Fibroblast of peridontal ligament (primary cell): ENCODE measurements at regions not wholly inside any gene's neighbourhood (a gene's known extent, or its start where the extent isn't known, plus 50 kb on each side); places are given as distances from the start of the nearest gene placed in this dataset.
"Not testable (repeated sequence)": the region's sequence is repeated elsewhere in the genome, so short reads cannot be mapped to it uniquely, and the experiment has no call there.

Experiments used
- DNase-seq: peaks from one replicate; pipeline ENCODE4 v3.0.0-alpha.2; 2010; ENCODE audit errors: extremely low read depth

GRCh38 chr2:101610750-101611315 is 86.7 kb upstream of the MAP4K4 start:
- DNase-seq = no peak

- DNase-seq = no peak
These were observed 88.1 kb upstream of the MAP4K4 start for GRCh38 chr2:101609433-101609832.

- DNase-seq = no peak
These were observed 88.8 kb upstream of the MAP4K4 start for GRCh38 chr2:101608408-101609310.

DNA sequence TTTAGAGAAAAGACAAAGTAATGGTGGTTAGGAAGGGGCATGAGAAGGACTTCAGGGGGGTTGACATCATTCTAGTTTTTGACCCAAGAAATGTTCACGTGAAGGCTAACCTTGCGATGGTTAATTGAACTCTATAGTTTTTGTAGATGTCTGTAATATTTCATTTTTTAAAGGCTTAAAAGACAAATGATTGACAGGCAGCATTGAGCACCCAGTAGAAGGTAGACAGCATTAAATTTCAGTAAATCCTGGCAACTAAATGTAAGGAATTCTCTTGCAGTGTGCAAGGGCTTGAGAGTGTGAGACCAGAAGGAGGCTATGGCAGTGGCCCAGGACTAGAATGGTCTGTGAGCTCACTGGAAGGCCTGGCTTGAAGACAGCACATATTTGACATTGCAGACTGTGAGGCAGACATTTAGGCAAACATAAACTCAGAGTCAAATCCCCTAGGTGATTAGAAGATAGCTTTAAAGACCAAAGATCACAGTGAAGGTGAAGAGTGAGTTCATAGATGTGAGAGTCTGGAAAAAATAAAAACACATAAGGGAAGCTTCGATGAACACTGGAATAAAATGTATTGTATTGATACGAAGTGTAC is 100.1 kb upstream of the MAP4K4 start:
- peak; percentile 84 for DNase-seq

DNA sequence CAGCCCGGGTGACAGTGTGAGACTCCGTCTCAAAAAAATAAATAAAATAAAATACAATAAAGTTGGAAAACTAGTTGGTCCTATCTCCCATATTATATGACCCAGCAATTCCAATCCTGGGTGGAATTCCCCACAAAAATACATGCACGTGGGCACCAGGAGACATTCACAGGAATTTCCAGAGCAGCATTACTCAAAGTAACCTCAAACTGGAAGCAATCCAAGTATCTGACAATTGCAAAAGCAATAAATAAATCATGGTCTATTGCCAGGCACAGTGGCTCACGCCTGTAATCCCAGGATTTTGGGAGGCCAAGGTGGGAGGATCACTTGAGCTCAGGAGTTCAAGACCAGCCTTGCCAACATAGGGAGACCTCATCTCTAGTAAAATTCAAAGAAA is 101.2 kb upstream of the MAP4K4 start:
- DNase-seq = peak; percentile 17

DNA sequence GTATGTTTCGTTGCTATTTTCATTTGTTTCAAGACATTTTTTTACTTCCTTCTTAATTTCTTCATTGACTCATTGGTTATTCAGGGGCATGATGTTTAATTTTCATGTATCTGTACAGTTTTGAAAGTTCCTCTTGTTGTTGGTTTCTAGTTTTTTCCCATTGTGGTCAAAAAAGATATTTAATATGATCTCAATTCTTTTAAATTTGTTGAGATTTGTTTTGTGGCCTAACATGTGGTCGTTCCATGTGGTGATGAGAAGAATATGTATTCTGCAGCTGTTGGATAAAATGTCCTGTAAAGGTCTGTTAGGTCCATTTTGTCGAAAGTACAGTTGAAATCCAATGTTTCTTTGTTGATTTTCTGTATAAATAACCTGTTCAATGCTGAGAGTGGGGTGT is 110.3 kb upstream of the MAP4K4 start:
- DNase-seq = no peak

DNA sequence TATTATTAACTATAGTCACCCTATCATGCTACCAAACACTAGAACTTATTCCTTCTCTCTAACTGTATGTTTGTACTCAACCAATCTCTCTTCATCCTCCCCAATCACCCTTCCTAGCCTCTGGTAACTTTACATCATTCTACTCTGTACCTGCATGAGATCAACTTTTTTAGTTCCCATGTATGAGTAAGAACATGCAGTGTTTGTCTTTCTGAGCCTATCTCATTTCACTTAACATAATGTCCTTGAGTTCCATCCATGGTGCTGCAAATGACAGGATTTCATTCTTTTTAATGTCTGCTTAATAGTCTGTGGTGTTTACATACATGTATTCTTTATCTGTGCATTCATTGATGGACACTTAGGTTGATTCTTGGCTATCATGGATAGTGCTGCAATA is 108.9 kb upstream of the RFX8 start:
- no peak for DNase-seq

DNA sequence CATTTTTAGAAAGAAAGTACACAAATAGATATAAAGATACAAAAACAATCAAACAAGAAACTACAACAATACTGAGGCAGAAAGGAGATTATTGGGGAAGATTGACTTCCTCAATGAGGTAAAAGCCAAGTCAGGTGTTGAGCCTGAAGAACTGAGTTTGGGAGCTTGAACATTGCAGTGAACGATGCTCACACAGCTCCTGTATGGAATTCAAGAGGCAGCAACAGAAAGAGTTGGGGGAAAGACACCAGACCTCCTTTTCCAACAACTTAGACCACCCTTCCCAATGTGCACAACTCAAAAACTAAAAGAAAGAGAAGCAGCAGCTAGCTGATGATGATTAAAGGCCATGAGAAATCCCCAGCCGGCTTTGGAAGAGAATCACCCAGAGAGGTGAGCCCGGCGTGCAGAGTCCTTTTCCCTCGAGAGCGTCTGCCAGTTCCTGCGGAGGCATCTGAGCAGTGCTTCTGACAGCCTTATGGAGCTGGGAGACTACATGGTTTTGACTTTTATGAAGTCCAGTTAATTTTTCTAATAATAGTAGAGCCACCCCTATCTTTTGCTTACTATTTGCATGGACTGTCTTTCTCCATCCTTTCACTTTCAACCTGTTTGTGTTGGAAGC is 106.9 kb upstream of the RFX8 start:
- DNase-seq = no peak

DNA sequence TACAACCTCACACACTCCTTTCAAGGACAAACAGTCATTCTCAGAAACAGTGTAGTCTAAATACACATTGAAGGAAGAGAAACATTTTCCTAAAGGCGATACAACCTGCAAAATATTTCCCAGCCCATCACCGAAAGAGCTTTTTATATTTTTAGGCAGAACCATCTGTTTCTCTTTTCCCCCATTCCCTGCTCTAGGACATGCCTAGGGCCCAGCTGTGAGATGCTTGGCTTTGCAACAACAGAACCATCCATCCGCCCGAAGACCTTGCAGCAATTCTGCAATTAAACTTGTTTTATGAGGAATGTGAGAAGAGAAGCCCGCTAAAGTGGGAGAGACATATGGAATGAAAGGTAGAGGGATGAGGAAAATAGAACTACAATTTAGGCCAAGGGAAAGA is 105.6 kb upstream of the RFX8 start:
- DNase-seq = no peak

DNA sequence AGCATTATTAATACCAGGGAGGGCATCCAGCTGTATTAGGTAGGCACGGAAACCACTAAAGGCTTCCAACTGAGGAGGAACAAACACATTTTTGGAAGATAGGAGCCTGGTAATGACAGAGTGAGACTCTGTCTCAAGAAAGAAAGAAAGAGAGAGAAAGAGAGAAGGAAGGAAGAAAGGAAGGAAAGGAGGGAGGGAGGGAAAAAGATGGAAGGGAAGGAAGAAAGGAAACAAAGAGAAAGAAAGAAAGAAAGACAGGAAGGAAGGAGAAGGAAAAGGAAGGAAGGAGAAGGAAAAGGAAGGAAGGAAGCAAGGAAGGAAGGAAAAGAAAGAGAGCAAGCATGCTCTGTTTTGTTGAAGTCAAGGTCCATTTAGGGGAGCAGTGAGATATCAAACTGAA is 103.8 kb upstream of the RFX8 start:
- no peak for DNase-seq

DNA sequence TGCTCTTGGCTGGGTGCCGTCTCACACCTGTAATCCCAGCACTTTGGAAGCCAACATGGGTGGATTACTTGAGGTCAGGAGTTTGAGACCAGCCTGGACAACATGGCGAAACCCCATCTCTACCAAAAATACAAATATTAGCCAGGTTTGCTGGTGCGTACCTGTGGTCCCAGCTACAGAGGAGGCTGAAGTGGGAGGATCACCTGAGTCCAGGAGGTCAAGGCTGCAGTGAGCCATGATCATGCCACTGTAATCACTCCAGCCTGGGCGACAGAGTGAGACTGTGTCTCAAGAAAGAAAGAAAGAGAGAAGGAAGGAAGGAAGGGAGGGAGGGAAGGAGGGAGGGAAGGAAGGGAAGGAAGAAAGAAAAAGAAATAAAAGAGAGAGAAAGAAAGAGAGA is 103.2 kb upstream of the RFX8 start:
- not testable (repeated sequence) for DNase-seq

DNA sequence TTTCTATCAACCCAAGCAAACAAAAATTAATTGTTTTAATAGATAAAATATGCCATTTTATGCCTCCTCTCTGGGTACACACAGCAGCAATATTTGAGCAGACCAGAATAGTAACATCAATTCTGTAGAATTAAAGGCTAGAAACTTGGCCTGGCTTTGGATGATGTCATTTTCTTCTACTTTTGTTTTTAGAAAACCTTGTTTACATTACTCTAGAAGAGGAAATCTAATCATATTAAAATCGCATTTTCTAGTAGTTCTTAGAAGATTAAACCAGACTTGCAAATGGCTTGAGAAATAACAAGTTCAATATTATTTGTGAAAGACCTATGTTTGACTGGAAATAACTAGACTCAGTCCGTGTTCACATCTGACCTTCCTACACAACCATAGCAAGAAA is 102.3 kb upstream of the RFX8 start:
- peak; percentile 50 for DNase-seq

GRCh38 chr2:101574622-101575021 is 99.7 kb upstream of the RFX8 start:
- no peak for DNase-seq

DNA sequence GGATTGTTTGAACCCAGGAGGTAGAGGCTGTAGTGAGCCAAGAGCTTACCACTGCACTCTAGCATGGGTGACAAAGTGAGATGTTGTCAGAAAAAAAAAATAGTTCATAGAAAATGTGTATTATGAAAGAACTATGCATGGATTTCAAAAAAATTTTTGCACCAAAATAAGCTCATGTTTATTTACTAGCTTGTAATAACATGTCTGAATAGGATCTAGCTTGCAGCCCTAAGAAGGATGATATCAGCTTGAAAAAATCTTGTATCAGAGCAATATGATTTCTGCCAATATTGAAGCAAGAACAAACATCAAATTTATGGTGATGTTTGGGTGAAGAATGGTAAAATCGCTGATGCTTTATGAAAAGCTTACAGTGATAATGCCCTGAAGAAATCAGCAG is 97.0 kb upstream of the RFX8 start:
- no peak for DNase-seq

GRCh38 chr2:101569886-101570520 is 95.1 kb upstream of the RFX8 start:
- DNase-seq = no peak

DNA sequence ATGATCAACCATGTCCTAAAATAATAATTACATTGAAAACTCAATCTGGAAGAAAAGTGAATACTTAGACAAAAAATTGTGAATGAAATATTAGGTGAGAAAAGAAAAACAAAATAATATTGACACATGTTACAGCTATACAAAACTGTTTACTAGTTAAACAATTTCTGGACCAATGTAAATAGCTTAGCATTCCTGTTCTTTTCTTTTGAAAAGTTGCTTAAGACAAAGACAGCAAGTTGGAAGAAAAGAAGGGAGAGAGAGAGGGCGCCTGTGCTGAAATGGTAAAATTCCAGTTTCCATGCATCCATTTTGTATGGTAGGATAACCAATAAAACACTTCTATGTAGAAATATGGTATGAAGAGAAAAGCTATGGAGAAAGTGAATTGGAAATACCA is 94.1 kb upstream of the RFX8 start:
- no peak for DNase-seq

DNA sequence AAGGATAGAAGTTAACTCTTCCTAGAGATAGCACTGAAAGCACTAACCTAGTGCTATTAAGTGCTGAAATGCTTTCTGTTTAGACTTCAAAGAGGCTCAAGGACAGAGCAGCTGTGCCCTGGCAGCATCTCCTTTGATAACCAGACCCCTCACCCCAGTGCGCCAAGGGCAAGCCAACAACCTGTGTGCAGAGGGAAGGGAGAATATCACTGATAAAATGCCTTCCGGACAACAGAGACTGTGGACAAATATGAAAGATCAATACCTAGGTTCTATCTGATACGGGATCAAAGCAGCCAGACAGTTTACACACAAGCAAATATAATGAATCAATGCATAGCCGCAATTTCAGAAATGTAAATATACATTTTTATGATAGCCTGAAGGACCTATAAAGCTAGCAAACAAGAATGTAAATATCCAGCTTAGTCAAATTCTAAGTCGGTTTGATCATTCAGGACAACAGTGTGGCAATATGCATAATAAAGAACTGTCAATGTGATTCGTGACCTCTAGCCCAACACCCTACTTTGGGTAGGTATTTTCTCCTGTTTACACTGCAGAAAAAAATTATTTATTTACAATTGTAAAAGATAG is 91.8 kb upstream of the RFX8 start:
- DNase-seq = no peak

- no peak for DNase-seq
These were observed 88.9 kb upstream of the RFX8 start for GRCh38 chr2:101563849-101564248.

- no peak for DNase-seq
These were observed 85.9 kb upstream of the RFX8 start for GRCh38 chr2:101560780-101561315.

GRCh38 chr2:101559551-101559950 is 84.6 kb upstream of the RFX8 start:
- peak; percentile 13 for DNase-seq

DNA sequence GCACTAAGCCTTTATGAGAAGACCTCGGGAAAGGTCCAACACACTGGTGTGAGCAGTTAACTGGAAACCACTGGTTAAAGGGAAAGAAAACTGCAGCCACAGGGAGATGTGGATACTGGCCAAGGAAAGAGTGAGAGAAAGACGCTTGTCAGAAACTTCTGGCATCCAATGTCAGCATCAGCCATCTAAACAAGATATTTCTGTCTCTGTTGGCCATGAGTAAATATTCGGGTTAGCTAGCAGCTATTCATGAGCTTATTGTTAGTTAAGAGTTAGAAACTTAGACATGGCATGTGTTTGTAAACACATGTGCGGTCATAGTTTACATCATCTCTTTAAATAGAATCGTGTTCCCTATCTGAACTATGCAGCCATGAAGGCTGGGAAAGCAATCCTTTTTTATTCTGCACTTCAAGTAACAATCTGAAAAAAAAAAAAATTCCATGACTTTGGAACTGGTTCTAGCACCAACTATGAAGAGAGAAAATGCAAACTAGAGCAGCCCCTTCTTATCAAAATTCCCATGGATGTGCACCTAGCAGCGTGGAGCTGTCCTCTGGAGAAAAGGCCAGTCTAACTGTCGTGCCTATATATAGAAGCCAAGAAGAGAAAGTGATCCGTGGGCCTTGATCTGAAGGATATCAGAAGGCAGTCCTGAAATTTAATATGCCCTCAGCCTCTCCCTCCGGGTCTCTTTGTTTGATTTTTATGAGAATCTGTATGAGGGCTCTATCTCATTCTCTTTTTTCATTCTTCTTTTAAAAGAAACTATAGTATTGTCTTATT is 84.0 kb upstream of the RFX8 start:
- DNase-seq = peak; percentile 92
